Ovary (tissue), 3 donors: ENCODE measurements at regions not wholly inside any gene's neighbourhood (a gene's known extent, or its start where the extent isn't known, plus 50 kb on each side); places are given as distances from the start of the nearest gene placed in this dataset.

Experiments used
- EP300 ChIP-seq: sonication (generic); formaldehyde crosslinking; IDR thresholded peaks from one replicate; pipeline ENCODE4 v1.6.1; 2017; ENCODE audit warnings: antibody characterized with exemption
- POLR2A ChIP-seq: fragments of 450-650 bp; IDR thresholded peaks from one replicate; pipeline ENCODE4 v1.6.1; 2017; ENCODE audit warnings: antibody characterized with exemption, mild to moderate bottlenecking, moderate library complexity
- TF ChIP-seq, protein P1 (sequence below), 3 donors: fragments of 450-650 bp in 2 of 3; fragments of 200-600 bp in 1 of 3; IDR thresholded peaks; one replicate each; pipeline versions ENCODE4 v1.5.1 to v1.8.0; 2016 to 2022; ENCODE audit warnings: antibody characterized with exemption in 3 of 3, mild to moderate bottlenecking in 1 of 3
- donor health status: DM: no; HTN: no; CAD: no.

DNA sequence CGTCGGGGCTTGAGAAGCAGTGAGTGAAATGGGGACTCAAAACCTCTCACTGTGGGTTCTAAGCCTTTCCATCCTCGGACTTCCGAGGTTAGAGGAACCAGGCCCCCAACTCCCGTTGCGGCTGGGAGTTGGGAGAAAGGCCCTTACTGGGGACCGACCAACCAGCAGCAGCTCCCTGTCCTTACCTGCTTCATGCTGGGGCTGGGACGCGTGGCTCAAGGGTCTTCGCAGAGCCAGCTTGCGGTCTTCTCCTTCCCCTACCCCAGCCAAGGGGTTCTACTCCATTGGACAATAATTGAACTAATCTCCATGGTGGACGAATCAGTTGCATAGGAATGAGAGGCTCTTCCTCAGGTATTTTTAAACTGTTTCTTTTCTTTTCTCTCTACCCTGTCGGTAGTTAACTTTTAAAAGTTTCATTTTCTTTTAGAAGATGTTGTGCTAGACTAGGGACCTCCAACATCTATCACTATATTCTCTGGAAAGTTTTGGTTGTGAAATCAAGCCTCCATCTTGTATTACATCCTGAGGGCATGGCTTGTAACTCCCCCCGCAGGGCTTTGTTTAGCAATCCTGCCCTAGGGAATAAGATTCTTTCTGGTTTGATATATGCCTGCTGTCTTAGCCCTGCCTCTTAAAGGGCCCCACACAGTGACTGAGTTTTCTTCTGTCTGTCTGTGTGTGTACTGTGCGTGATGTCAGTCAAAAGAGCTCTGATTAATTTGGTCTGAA is 1027.1 kb upstream of the PCDH9 start:
- TF ChIP-seq, protein P1, sequence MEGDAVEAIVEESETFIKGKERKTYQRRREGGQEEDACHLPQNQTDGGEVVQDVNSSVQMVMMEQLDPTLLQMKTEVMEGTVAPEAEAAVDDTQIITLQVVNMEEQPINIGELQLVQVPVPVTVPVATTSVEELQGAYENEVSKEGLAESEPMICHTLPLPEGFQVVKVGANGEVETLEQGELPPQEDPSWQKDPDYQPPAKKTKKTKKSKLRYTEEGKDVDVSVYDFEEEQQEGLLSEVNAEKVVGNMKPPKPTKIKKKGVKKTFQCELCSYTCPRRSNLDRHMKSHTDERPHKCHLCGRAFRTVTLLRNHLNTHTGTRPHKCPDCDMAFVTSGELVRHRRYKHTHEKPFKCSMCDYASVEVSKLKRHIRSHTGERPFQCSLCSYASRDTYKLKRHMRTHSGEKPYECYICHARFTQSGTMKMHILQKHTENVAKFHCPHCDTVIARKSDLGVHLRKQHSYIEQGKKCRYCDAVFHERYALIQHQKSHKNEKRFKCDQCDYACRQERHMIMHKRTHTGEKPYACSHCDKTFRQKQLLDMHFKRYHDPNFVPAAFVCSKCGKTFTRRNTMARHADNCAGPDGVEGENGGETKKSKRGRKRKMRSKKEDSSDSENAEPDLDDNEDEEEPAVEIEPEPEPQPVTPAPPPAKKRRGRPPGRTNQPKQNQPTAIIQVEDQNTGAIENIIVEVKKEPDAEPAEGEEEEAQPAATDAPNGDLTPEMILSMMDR (IDR thresholded peaks at IDR 0.05), result no peak
- TF ChIP-seq EP300 (no peak), POLR2A (no peak)
